ENCODE measurements at regions not wholly inside any gene's neighbourhood (a gene's known extent, or its start where the extent isn't known, plus 50 kb on each side); places are given as distances from the start of the nearest gene placed in this dataset.
A peak's percentile ranks its signal among the peaks of the same experiment; 100 is the strongest.
"Not testable (repeated sequence)": the region's sequence is repeated elsewhere in the genome, so short reads cannot be mapped to it uniquely, and the experiment has no call there.

- peak; percentile 34 to 64 for DNase-seq (ENCODE audit: low read depth in 2 of 2)
- Histone ChIP-seq H4K20me1 (ENCODE audit: control insufficient read depth, extremely low read depth, insufficient read depth, low read length) (no peaks in the 10 kb centered on the region), H3K36me3 (ENCODE audit: control insufficient read depth, insufficient read depth, low read length) (no peaks in the 10 kb centered on the region), H2AFZ (ENCODE audit: low read length) (peak overlapping the region; percentile 22), H3K27ac (ENCODE audit: insufficient read depth, low read length) (no peak overlapping the region), H3K79me2 (ENCODE audit: control insufficient read depth, insufficient read depth, low read length) (no peaks in the 10 kb centered on the region), H3K9ac (ENCODE audit: insufficient read depth, low read length) (no peak overlapping the region), H3K27me3 (ENCODE audit: control insufficient read depth, insufficient read depth, low read length) (no peaks in the 10 kb centered on the region), H3K4me1 (ENCODE audit: control insufficient read depth, extremely low read depth, insufficient read depth, low read length) (no peaks in the 10 kb centered on the region), H3K4me2 (ENCODE audit: extremely low read depth, insufficient read depth, low read length) (no peak overlapping the region), H3K4me3 (replicated peaks in 1 of 4; ENCODE audit: control extremely low read depth in 1 of 4, insufficient read depth in 1 of 4, low read depth in 3 of 4, low read length in 4 of 4) (no peak overlapping the region), H3K9me3 (ENCODE audit: control insufficient read depth, insufficient read depth, low read depth, low read length) (no peaks in the 10 kb centered on the region)
- TF ChIP-seq EZH2 (IDR thresholded peaks at IDR 0.05; ENCODE audit: low read length, missing control alignments) (no peak), CTCF (conservative IDR thresholded peaks at IDR 0.05 in 1 of 2, IDR thresholded peaks at IDR 0.05 in 1 of 2; ENCODE audit: low read depth in 1 of 2, low read length in 2 of 2) (peak; percentile 65 to 66)
These were observed 63.2 kb upstream of the SNX19 start for GRCh38 chr11:130979386-130979972.

DNA sequence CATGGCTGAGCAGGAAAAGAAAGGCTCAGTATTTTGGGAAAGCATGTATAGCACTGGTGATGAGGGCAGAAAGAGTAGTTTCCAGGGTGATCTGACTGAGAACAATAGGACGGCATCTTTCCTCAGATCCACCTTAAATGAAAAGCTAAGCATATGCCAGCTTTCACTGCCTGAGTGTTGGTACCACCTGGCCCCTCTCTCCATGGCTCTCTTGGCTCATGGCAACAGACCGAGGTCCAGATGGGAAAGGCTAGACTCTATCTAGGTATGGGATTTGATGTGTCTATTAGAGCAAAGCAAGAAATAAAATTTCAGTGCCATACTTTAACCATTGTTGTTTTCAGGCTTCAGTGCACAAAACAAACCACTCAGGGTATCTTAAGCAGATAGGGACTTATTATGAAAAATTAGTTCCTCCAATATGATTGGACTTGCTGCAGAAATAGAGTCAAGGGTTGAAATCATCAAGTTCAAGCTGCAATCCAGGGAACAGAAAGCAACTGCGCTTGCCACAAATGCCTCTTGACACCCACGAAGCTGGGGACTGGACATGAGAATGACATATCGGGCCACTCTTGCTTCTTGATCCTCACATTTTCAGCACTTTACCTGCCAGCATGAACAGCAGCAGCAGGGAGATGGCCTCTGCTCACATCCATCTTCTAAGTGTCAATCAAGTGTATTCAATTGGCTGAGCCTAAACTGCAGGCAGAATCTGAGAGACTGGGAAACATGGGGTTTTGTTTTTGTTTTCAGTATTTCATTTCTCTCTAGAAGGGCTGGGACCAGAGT lies 64.0 kb upstream of the SNX19 start:
- Histone ChIP-seq H2AFZ (ENCODE audit: low read length) (peak overlapping the region; percentile 6), H4K20me1 (ENCODE audit: control insufficient read depth, extremely low read depth, insufficient read depth, low read length) (no peaks in the 10 kb centered on the region), H3K27ac (ENCODE audit: insufficient read depth, low read length) (no peak overlapping the region), H3K9ac (ENCODE audit: insufficient read depth, low read length) (no peak overlapping the region), H3K9me3 (ENCODE audit: control insufficient read depth, insufficient read depth, low read depth, low read length) (no peaks in the 10 kb centered on the region), H3K27me3 (ENCODE audit: control insufficient read depth, insufficient read depth, low read length) (no peaks in the 10 kb centered on the region), H3K4me2 (ENCODE audit: extremely low read depth, insufficient read depth, low read length) (no peak overlapping the region), H3K36me3 (ENCODE audit: control insufficient read depth, insufficient read depth, low read length) (no peaks in the 10 kb centered on the region), H3K79me2 (ENCODE audit: control insufficient read depth, insufficient read depth, low read length) (no peaks in the 10 kb centered on the region), H3K4me3 (replicated peaks in 1 of 4; ENCODE audit: control extremely low read depth in 1 of 4, insufficient read depth in 1 of 4, low read depth in 3 of 4, low read length in 4 of 4) (no peak overlapping the region), H3K4me1 (ENCODE audit: control insufficient read depth, extremely low read depth, insufficient read depth, low read length) (no peaks in the 10 kb centered on the region)
- no peak for DNase-seq (ENCODE audit: low read depth in 2 of 2)
- TF ChIP-seq CTCF (conservative IDR thresholded peaks at IDR 0.05 in 1 of 2, IDR thresholded peaks at IDR 0.05 in 1 of 2; ENCODE audit: low read depth in 1 of 2, low read length in 2 of 2) (no peak), EZH2 (IDR thresholded peaks at IDR 0.05; ENCODE audit: low read length, missing control alignments) (no peak)

DNA sequence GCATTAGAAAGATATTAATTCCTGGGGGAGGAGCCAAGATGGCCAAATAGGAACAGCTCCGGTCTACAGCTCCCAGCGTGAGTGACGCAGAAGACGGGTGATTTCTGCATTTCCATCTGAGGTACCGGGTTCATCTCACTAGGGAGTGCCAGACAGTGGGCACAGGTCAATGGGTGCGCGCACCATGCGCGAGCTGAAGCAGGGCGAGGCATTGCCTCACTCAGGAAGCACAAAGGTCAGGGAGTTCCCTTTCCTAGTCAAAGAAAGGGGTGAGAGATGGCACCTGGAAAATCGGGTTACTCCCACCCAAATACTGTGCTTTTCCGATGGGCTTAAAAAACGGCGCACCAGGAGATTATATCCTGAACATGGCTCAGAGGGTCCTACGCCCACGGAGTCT lies 68.0 kb upstream of the SNX19 start:
- H4K20me1 ChIP-seq (ENCODE audit: control insufficient read depth, extremely low read depth, insufficient read depth, low read length); H2AFZ ChIP-seq (ENCODE audit: low read length); H3K4me2 ChIP-seq (ENCODE audit: extremely low read depth, insufficient read depth, low read length); H3K9me3 ChIP-seq (ENCODE audit: control insufficient read depth, insufficient read depth, low read depth, low read length); H3K4me3 ChIP-seq (replicated peaks in 1 of 4; ENCODE audit: control extremely low read depth in 1 of 4, insufficient read depth in 1 of 4, low read depth in 3 of 4, low read length in 4 of 4); H3K27me3 ChIP-seq (ENCODE audit: control insufficient read depth, insufficient read depth, low read length); DNase-seq (ENCODE audit: low read depth in 2 of 2); H3K36me3 ChIP-seq (ENCODE audit: control insufficient read depth, insufficient read depth, low read length); H3K9ac ChIP-seq (ENCODE audit: insufficient read depth, low read length); H3K27ac ChIP-seq (ENCODE audit: insufficient read depth, low read length); H3K79me2 ChIP-seq (ENCODE audit: control insufficient read depth, insufficient read depth, low read length); H3K4me1 ChIP-seq (ENCODE audit: control insufficient read depth, extremely low read depth, insufficient read depth, low read length): not testable (repeated sequence)
